ENCODE measurements at regions not wholly inside any gene's neighbourhood (a gene's known extent, or its start where the extent isn't known, plus 50 kb on each side); places are given as distances from the start of the nearest gene placed in this dataset.
A peak's percentile ranks its signal among the peaks of the same experiment; 100 is the strongest.

- DNase-seq (ENCODE audit: low spot score) = no peak
- Histone ChIP-seq H3K27ac (no peak overlapping the region), H3K4me3 (no peak overlapping the region)
- TF ChIP-seq, protein P1, sequence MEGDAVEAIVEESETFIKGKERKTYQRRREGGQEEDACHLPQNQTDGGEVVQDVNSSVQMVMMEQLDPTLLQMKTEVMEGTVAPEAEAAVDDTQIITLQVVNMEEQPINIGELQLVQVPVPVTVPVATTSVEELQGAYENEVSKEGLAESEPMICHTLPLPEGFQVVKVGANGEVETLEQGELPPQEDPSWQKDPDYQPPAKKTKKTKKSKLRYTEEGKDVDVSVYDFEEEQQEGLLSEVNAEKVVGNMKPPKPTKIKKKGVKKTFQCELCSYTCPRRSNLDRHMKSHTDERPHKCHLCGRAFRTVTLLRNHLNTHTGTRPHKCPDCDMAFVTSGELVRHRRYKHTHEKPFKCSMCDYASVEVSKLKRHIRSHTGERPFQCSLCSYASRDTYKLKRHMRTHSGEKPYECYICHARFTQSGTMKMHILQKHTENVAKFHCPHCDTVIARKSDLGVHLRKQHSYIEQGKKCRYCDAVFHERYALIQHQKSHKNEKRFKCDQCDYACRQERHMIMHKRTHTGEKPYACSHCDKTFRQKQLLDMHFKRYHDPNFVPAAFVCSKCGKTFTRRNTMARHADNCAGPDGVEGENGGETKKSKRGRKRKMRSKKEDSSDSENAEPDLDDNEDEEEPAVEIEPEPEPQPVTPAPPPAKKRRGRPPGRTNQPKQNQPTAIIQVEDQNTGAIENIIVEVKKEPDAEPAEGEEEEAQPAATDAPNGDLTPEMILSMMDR (IDR thresholded peaks at IDR 0.05) = no peak
Observed at GRCh38 chr1:234735476-234735875, 125.5 kb upstream of the IRF2BP2 start.

DNA sequence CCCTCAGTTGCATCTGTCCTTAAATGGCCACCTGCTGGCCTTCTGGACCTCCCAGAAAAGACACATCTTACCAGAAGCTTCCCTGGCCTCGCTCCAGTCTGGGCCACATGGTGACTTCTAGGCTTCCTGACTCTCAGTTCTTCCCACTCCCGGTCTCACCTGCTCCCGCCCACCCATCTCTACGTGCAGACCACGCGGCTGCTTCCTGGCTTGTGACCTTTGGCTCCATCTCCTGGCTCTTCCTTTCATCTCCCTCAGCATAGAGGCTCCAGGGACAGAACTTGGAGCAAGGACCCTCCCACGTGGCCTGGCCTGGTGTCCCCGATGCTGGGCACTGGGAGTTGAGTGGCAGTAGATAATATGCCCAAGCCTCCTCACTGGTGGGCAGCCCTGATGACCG, 124.9 kb upstream of the IRF2BP2 start:
- TF ChIP-seq, protein P1 (IDR thresholded peaks at IDR 0.05) = no peak
- H3K4me3 ChIP-seq = no peak overlapping the region
- peak; percentile 59 for DNase-seq (ENCODE audit: low spot score)
- no peak overlapping the region for H3K27ac ChIP-seq

GRCh38 chr1:234734412-234734835, 124.4 kb upstream of the IRF2BP2 start:
- TF ChIP-seq, protein P1 (IDR thresholded peaks at IDR 0.05) = no peak
- DNase-seq (ENCODE audit: low spot score) = peak; percentile 67
- no peak overlapping the region for H3K4me3 ChIP-seq
- no peak overlapping the region for H3K27ac ChIP-seq

DNA sequence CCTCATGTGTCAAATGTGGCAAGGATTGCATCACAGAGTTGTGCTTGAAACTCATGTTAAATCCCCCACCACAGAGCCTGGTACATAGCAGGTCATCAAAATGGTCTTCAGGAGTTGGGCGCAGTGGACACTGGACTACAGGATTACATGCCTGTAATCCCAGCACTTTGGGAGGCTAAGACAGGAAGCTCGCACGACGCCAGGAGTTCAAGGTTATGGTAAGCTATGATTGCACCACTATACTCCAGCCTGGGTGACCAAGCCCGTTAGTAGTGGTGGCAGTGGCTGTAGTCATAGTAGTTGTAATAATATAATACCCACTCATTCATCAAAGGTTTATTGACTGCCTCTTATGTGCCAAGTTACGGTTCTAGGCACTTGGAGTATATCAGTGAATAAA, 123.4 kb upstream of the IRF2BP2 start:
- TF ChIP-seq, protein P1 (IDR thresholded peaks at IDR 0.05) = no peak
- Histone ChIP-seq H3K27ac (no peak overlapping the region), H3K4me3 (no peak overlapping the region)
- no peak for DNase-seq (ENCODE audit: low spot score)

GRCh38 chr1:234732671-234733390, 122.9 kb upstream of the IRF2BP2 start:
- Histone ChIP-seq H3K27ac (no peak overlapping the region), H3K4me3 (no peak overlapping the region)
- TF ChIP-seq, protein P1 (IDR thresholded peaks at IDR 0.05) = no peak
- no peak for DNase-seq (ENCODE audit: low spot score)

DNA sequence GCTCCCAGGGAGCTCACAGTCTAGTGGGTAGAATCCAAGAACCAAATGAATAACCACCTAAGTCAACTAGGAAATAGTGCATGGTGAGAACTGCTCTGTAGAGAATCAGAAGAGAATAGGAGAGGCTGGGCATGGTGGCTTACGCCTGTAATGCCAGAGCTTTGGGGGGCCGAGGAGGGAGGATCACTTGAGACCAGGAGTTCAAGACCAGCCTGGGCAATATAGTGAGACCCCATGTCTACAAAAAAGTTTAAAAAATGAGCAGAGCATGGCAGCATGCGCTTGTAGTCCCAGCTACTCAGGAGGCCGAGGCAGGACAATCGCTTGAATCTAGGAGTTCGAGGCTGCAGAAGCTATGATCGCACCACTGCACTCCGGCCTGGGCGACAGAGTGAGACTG, 122.3 kb upstream of the IRF2BP2 start:
- Histone ChIP-seq H3K27ac (no peak overlapping the region), H3K4me3 (no peak overlapping the region)
- no peak for DNase-seq (ENCODE audit: low spot score)
- TF ChIP-seq, protein P1 (IDR thresholded peaks at IDR 0.05) = no peak

DNA sequence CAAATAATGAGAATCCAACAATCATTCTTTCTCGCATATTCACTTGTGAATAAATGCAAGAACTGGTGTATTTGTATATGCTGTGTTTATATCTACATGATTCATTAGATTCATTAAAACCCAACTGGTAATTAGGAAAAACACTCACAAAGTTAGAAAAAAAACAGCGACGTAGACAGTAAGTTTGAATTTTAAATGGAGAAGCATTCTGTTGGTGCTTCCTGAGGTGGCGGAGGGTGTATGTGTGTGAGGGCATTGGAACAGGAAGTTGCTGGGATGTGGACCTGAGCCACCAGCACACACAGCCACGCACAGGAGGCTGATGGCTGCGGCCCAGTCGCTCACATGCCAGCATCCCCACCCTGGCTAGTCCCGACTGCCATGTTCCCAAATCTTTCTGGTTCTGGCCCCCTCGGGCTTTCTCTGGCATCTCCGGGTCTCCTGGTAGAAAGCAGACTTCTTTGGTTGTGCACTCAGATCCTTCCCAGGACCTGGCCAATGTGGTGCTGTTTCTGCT, 121.6 kb upstream of the IRF2BP2 start:
- peak; percentile 71 for DNase-seq (ENCODE audit: low spot score)
- no peak overlapping the region for H3K27ac ChIP-seq
- H3K4me3 ChIP-seq = no peak overlapping the region
- TF ChIP-seq, protein P1 (IDR thresholded peaks at IDR 0.05) = no peak
